Activated T-cell treated with anti-CD3 and anti-CD28 coated beads, Interleukin-2, amount 50 U/mL, for 72 hours (primary cell): ENCODE measurements at regions not wholly inside any gene's neighbourhood (a gene's known extent, or its start where the extent isn't known, plus 50 kb on each side); places are given as distances from the start of the nearest gene placed in this dataset.
"Not testable (repeated sequence)": the region's sequence is repeated elsewhere in the genome, so short reads cannot be mapped to it uniquely, and the experiment has no call there.

ENCODE experiments used
- ATAC-seq, 2 donors: fragments of 150-1000 bp; cut with Tn5 transposase; replicated peaks in 1 of 2; 2 replicates each; pipeline ENCODE4 v1.10.0; 2021; ENCODE audit warnings: moderate library complexity in 2 of 2, mild to moderate bottlenecking in 1 of 2
- DNase-seq, 2 donors: peaks; one replicate each; pipeline ENCODE4 v3.0.0; 2021 to 2022; ENCODE audit warnings: mixed read lengths in 1 of 2
- H3K27ac Mint-ChIP-seq: one replicate; pipeline ENCODE4 v1.8.0; 2022; ENCODE audit warnings: mild to moderate bottlenecking, moderate library complexity, mixed read lengths
- H3K27me3 Mint-ChIP-seq: one replicate; pipeline ENCODE4 v1.8.0; 2022; ENCODE audit warnings: low read depth, mixed read lengths
- H3K36me3 Mint-ChIP-seq, 2 donors: one replicate each; pipeline ENCODE4 v1.8.0; 2022; ENCODE audit warnings: mixed read lengths in 2 of 2, mild to moderate bottlenecking in 1 of 2; ENCODE audit not compliant: insufficient read depth in 2 of 2
- H3K4me1 Mint-ChIP-seq: one replicate; pipeline ENCODE4 v1.8.0; 2022; ENCODE audit warnings: low read depth, mixed read lengths
- H3K4me3 Mint-ChIP-seq, 2 donors: one replicate each; pipeline ENCODE4 v1.8.0; 2022; ENCODE audit warnings: mild to moderate bottlenecking in 2 of 2, mixed read lengths in 2 of 2, moderate library complexity in 2 of 2
- H3K9me3 Mint-ChIP-seq, 2 donors: one replicate each; pipeline ENCODE4 v1.8.0; 2022; ENCODE audit warnings: mixed read lengths in 2 of 2

- ATAC-seq (no peak), DNase-seq (no peak)
- Mint-ChIP-seq H3K27ac (no peak overlapping the region), H3K4me3 (no peak overlapping the region), H3K4me1 (no peaks in the 10 kb centered on the region), H3K9me3 (peaks cover 0 to 2% of the 10 kb centered on the region in 2 donors), H3K27me3 (no peaks in the 10 kb centered on the region), H3K36me3 (peaks cover 0 to 1% of the 10 kb centered on the region in 2 donors)
These were observed 341.0 kb downstream of the SLC7A11 start for GRCh38 chr4:137901114-137901513.

- no peak overlapping the region for H3K27ac Mint-ChIP-seq
- no peaks in the 10 kb centered on the region for H3K27me3 Mint-ChIP-seq
- H3K36me3 Mint-ChIP-seq: no peaks in the 10 kb centered on the region
- no peak for DNase-seq
- H3K9me3 Mint-ChIP-seq: peaks cover 2 to 4% of the 10 kb centered on the region in 2 donors
- ATAC-seq: no peak
- H3K4me3 Mint-ChIP-seq: no peak overlapping the region
- no peaks in the 10 kb centered on the region for H3K4me1 Mint-ChIP-seq
These were observed 345.9 kb downstream of the SLC7A11 start for GRCh38 chr4:137896221-137896737.

GRCh38 chr4:137895515-137895914, 346.6 kb downstream of the SLC7A11 start:
- H3K9me3 Mint-ChIP-seq, ATAC-seq, DNase-seq, H3K27ac Mint-ChIP-seq, H3K36me3 Mint-ChIP-seq, H3K4me3 Mint-ChIP-seq, H3K4me1 Mint-ChIP-seq, H3K27me3 Mint-ChIP-seq: not testable (repeated sequence)

- Mint-ChIP-seq H3K9me3 (peaks cover 3 to 4% of the 10 kb centered on the region in 2 donors), H3K27ac (no peak overlapping the region), H3K36me3 (no peaks in the 10 kb centered on the region), H3K4me3 (no peak overlapping the region), H3K27me3 (no peaks in the 10 kb centered on the region), H3K4me1 (no peaks in the 10 kb centered on the region)
- no peak for ATAC-seq
- DNase-seq: no peak
These were observed 350.0 kb downstream of the SLC7A11 start for GRCh38 chr4:137892134-137892533.

- H3K27ac Mint-ChIP-seq: no peak overlapping the region
- H3K9me3 Mint-ChIP-seq: peaks cover 4 to 7% of the 10 kb centered on the region in 2 donors
- H3K4me3 Mint-ChIP-seq: no peak overlapping the region
- H3K4me1 Mint-ChIP-seq: no peaks in the 10 kb centered on the region
- peaks cover 0 to 1% of the 10 kb centered on the region in 2 donors for H3K36me3 Mint-ChIP-seq
- ATAC-seq (no peak), DNase-seq (no peak)
- H3K27me3 Mint-ChIP-seq: no peaks in the 10 kb centered on the region
These were observed 351.3 kb downstream of the SLC7A11 start for GRCh38 chr4:137890812-137891211.

GRCh38 chr4:137881641-137882040, 349.3 kb upstream of the PCDH18 start:
- ATAC-seq: no peak
- H3K9me3 Mint-ChIP-seq: peaks cover 3 to 6% of the 10 kb centered on the region in 2 donors
- H3K4me1 Mint-ChIP-seq: no peaks in the 10 kb centered on the region
- H3K4me3 Mint-ChIP-seq: no peak overlapping the region
- H3K27me3 Mint-ChIP-seq: no peaks in the 10 kb centered on the region
- no peak overlapping the region for H3K27ac Mint-ChIP-seq
- no peaks in the 10 kb centered on the region for H3K36me3 Mint-ChIP-seq
- DNase-seq: no peak

GRCh38 chr4:137868067-137868466, 335.8 kb upstream of the PCDH18 start:
- not testable (repeated sequence) for H3K4me1 Mint-ChIP-seq, H3K27ac Mint-ChIP-seq, H3K9me3 Mint-ChIP-seq, ATAC-seq, H3K27me3 Mint-ChIP-seq, H3K36me3 Mint-ChIP-seq, DNase-seq, H3K4me3 Mint-ChIP-seq

GRCh38 chr4:137866671-137867070, 334.4 kb upstream of the PCDH18 start:
- H3K4me1 Mint-ChIP-seq: no peaks in the 10 kb centered on the region
- no peak overlapping the region for H3K4me3 Mint-ChIP-seq
- ATAC-seq (no peak), DNase-seq (no peak)
- no peaks in the 10 kb centered on the region for H3K36me3 Mint-ChIP-seq
- no peak overlapping the region for H3K27ac Mint-ChIP-seq
- H3K9me3 Mint-ChIP-seq: peaks cover 0 to 3% of the 10 kb centered on the region in 2 donors
- H3K27me3 Mint-ChIP-seq: no peaks in the 10 kb centered on the region

GRCh38 chr4:137861682-137862081, 329.4 kb upstream of the PCDH18 start:
- ATAC-seq (no peak), DNase-seq (no peak)
- no peak overlapping the region for H3K27ac Mint-ChIP-seq
- no peaks in the 10 kb centered on the region for H3K36me3 Mint-ChIP-seq
- no peaks in the 10 kb centered on the region for H3K27me3 Mint-ChIP-seq
- no peaks in the 10 kb centered on the region for H3K4me1 Mint-ChIP-seq
- H3K4me3 Mint-ChIP-seq: no peak overlapping the region
- H3K9me3 Mint-ChIP-seq: peaks cover 0 to 5% of the 10 kb centered on the region in 2 donors

- H3K9me3 Mint-ChIP-seq: peaks cover 7 to 8% of the 10 kb centered on the region in 2 donors
- H3K27me3 Mint-ChIP-seq: no peaks in the 10 kb centered on the region
- no peak for ATAC-seq
- DNase-seq: no peak
- no peak overlapping the region for H3K4me3 Mint-ChIP-seq
- peaks cover 0 to 2% of the 10 kb centered on the region in 2 donors for H3K36me3 Mint-ChIP-seq
- H3K27ac Mint-ChIP-seq: no peak overlapping the region
- no peaks in the 10 kb centered on the region for H3K4me1 Mint-ChIP-seq
These were observed 321.1 kb upstream of the PCDH18 start for GRCh38 chr4:137853424-137853823.

- H3K4me3 Mint-ChIP-seq: no peak overlapping the region
- H3K27me3 Mint-ChIP-seq: no peaks in the 10 kb centered on the region
- no peak for ATAC-seq
- H3K4me1 Mint-ChIP-seq: no peaks in the 10 kb centered on the region
- H3K9me3 Mint-ChIP-seq: peaks cover 8% of the 10 kb centered on the region in 2 donors
- peaks cover 0 to 2% of the 10 kb centered on the region in 2 donors for H3K36me3 Mint-ChIP-seq
- H3K27ac Mint-ChIP-seq: no peak overlapping the region
- no peak for DNase-seq
These were observed 320.0 kb upstream of the PCDH18 start for GRCh38 chr4:137852326-137852725.

GRCh38 chr4:137851435-137851834, 319.1 kb upstream of the PCDH18 start:
- ATAC-seq (no peak), DNase-seq (no peak)
- H3K4me3 Mint-ChIP-seq: no peak overlapping the region
- H3K27ac Mint-ChIP-seq: no peak overlapping the region
- no peaks in the 10 kb centered on the region for H3K27me3 Mint-ChIP-seq
- H3K4me1 Mint-ChIP-seq: no peaks in the 10 kb centered on the region
- H3K36me3 Mint-ChIP-seq: peaks cover 0 to 2% of the 10 kb centered on the region in 2 donors
- H3K9me3 Mint-ChIP-seq: peaks cover 8% of the 10 kb centered on the region in 2 donors

- H3K4me3 Mint-ChIP-seq, H3K27me3 Mint-ChIP-seq, H3K36me3 Mint-ChIP-seq, DNase-seq, ATAC-seq, H3K4me1 Mint-ChIP-seq, H3K27ac Mint-ChIP-seq: not testable (repeated sequence)
- H3K9me3 Mint-ChIP-seq: peaks cover 2 to 14% of the 10 kb centered on the region in 2 donors
These were observed 295.7 kb upstream of the PCDH18 start for GRCh38 chr4:137827945-137828344.

- no peak overlapping the region for H3K4me3 Mint-ChIP-seq
- H3K9me3 Mint-ChIP-seq: peaks cover 2 to 11% of the 10 kb centered on the region in 2 donors
- no peaks in the 10 kb centered on the region for H3K27me3 Mint-ChIP-seq
- peaks cover 0 to 2% of the 10 kb centered on the region in 2 donors for H3K36me3 Mint-ChIP-seq
- H3K27ac Mint-ChIP-seq: no peak overlapping the region
- DNase-seq (no peak), ATAC-seq (no peak)
- no peaks in the 10 kb centered on the region for H3K4me1 Mint-ChIP-seq
These were observed 293.2 kb upstream of the PCDH18 start for GRCh38 chr4:137825505-137825904.
